GM21367 (cell line): ENCODE measurements at regions not wholly inside any gene's neighbourhood (a gene's known extent, or its start where the extent isn't known, plus 50 kb on each side); places are given as distances from the start of the nearest gene placed in this dataset.
"Not testable (repeated sequence)": the region's sequence is repeated elsewhere in the genome, so short reads cannot be mapped to it uniquely, and the experiment has no call there.

Experiments used
- ATAC-seq: cut with Tn5 transposase; IDR thresholded peaks from one replicate; pipeline ENCODE4 v1.9.1; 2021; ENCODE audit not compliant: unreplicated experiment

DNA sequence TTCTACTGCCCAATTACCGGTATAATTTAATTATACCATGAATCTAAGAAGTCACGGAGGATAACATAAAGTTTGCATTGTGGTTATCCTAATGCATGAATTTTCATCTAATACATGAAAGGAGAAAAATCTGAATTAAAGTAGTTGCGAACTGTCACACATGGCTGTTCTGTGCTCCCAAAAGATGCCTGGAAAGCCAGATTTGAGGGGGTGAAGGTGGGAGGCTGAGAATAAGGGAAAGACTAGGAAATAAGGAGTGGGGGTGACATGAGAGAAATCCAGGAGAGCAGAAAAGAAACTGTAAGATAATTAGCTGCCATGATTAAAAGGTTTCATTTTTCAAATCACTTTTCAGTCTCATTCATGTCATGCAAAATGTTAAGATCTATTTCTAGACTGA is 1582.7 kb downstream of the STIM2 start:
- no peak for ATAC-seq

- ATAC-seq = no peak
Measured at GRCh38 chr4:28443801-28444412, 1583.3 kb downstream of the STIM2 start.

- ATAC-seq = no peak
Measured at GRCh38 chr4:28444886-28445496, 1584.3 kb downstream of the STIM2 start.

DNA sequence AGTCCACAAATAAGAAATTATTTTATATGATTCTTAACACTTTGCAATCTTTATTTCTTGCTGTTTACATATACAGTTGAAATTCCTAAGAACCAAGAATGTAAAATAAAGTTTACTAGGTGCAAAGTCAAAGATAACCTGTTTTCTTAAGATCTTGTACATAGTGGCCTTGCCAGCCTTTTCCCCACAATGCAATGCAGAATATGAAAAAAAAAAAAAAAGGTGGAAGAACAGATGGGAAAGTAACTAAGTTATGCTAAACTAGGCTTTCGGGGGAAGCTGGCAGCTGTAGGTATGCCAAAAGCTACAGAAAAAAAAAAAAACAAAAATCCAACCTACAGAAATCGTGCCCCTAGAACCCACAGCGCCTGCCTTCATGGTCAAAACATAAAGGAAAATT is 1588.4 kb downstream of the STIM2 start:
- ATAC-seq = no peak

- ATAC-seq = no peak
Measured at GRCh38 chr4:28451346-28451745, 1590.7 kb downstream of the STIM2 start.

- no peak for ATAC-seq
Measured at GRCh38 chr4:28462766-28463700, 1602.4 kb downstream of the STIM2 start.

DNA sequence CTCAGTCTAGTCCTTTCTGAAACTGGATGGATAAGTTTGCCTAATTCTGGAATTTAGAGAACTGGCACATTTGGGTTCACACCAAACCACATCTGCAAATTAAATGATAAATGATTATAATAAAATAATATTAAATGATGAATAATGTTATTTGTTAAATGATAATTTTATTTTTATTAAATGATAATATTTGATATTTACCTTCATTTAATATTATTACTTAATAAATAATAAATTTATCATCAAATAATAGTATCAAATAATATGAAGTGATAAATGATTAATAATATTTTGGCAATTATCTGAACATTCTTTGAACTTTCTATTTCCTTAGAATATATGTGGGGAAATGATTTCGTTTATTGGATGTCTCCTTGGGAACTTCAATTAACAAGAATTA is 1604.2 kb downstream of the STIM2 start:
- no peak for ATAC-seq

- not testable (repeated sequence) for ATAC-seq
Measured at GRCh38 chr4:28466886-28467285, 1606.2 kb downstream of the STIM2 start.

DNA sequence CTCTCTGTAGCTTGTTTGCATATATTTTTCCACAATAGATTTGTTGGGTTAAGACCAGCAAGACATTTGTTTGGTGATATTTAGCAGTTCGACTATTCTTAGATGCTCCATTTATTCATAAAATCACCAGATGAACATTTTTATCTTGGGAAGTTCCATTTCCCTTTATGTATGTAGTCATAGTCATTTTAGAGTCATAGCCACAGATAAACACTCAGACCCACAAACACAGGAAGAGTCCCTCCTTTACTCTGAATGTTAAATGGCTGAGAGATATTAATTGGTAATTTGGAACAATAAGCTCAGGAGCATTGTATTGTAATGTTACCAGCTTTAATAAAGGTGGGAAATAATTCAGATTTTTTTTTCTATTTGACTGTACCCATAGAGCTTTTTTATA is 1608.7 kb downstream of the STIM2 start:
- no peak for ATAC-seq

DNA sequence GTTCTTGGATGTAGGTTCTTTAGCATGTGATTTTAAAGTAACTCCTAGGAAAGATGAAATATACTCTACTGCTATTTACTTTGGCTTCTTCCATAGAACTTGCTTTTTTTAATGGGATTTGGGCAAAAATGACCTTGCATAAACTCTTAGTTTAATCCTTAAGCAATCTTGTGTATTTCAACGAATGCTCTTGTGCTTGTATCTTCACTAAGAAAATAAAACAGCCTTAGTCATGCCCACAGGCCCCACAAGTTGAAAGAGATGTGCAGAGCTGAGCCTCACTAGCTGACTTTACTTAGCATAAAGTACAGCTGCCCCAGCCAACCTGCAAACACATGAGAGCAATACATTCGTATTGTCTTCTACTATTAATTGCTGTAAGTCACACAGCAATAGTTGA is 1609.2 kb downstream of the STIM2 start:
- ATAC-seq = no peak

- ATAC-seq = no peak
Measured at GRCh38 chr4:28475381-28475780, 1614.7 kb downstream of the STIM2 start.

GRCh38 chr4:28479666-28480065 is 1619.0 kb downstream of the STIM2 start:
- ATAC-seq = no peak

DNA sequence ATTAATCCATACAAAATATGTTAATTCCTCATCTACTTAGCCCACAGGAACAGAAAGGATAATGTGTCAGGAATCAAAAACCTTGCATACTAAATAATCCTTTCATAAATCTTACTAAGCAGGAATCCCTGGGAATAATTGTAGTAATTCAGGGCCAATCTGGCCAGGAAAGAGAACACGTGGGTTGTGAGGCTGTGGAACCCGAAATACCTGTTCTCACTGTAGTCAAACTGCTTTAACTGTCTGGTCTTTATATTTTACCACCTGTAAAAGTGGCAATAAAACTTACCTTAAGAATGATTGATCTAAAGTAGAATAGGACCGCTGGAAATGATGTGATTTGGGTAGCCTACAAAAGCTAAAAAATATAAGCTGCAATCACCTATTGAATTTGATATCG is 1620.9 kb downstream of the STIM2 start:
- ATAC-seq = no peak

DNA sequence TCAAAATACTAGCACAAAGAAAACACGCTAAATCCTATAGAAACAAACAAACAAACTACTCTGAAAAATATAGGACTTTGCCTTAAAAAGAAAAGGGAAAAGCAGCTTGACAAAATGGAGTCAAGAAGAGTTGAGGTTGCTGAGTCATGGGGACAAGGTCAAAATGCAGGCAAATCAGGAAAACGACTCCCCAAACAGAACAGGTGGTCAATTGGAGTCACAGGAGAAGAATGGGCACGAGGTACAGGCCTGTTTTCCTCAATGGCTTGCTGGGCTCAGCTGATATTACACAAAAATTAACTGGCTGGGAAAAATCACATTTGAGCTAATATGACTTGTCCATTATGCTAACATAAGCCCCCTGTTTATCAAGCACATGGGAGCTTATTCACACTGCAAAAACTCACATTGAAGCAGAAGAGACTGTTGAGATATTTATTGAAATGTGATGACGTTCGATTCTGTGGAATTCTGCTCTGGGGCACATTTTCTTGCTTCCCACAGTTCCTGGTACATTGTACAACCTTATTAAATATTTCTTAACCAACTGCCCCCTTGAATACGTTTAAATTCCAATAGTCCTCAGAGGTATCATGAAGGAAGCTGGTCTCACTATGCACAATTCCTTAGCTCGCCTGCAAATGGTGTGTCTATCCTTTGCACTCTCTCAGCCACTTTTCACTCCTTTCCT is 1622.1 kb downstream of the STIM2 start:
- ATAC-seq = no peak

- no peak for ATAC-seq
Measured at GRCh38 chr4:28488021-28488420, 1627.4 kb downstream of the STIM2 start.

DNA sequence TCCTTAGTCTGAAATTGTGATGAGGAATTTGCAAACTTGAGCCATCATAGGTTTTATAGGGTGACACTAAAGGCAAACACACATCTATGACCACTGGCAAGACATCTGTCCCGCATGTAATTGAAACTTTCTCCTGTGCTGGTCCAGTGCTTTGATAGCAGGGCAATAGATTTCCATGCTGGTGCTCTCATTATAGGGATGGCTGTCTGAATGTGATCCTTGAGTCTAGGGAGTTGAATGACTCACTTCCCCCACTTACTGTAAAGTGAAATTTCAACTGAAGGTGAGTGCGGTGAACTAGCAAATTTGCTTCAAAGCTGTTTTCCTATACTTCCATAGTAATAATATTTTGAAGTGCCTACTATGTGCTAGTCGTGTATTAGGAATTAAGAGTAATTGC is 1630.0 kb downstream of the STIM2 start:
- no peak for ATAC-seq

DNA sequence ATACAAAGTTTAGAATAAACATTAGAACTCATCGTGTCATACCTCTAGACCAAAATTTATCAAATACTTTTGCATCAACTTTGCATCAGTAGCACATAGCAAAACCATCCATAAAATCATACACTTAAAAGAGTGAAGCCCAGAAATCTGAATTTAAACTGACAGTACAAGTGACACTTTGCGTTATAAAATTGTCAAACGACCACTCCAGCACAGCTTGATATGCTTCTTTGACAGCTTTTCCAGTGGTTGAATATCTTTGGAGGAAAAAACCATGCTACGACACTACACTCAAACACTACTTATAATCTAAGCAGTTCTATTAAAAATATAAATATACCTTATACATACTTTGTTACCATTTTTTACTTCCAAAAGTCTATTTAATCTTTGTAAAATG is 1644.4 kb downstream of the STIM2 start:
- no peak for ATAC-seq

GRCh38 chr4:28508636-28509035 is 1648.0 kb downstream of the STIM2 start:
- no peak for ATAC-seq

- not testable (repeated sequence) for ATAC-seq
Measured at GRCh38 chr4:28514766-28515165, 1654.1 kb downstream of the STIM2 start.

GRCh38 chr4:28518561-28519165 is 1658.0 kb downstream of the STIM2 start:
- ATAC-seq = no peak

DNA sequence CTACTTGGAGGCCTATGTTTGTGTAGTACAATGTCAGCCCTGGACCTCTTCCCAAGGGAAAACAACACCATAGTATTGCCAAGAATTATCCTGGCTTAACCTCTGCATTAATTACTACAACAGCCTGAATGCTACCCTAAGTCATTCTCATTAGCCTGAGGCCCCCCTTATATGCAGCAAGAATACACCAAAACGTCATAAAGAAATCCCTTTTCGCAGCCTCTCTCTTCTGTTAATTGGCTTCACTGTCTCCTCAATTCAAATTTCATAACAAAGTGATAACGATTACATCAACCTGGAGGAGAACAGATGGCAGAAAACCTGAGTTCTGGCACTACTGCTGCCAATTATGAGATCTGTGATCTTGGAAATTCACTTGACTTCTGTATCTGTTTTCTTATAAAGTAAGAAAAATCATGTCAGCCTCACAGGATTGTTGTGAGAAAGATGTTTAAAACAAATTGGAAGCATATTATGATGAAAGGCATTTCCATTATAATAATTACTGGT is 1663.1 kb downstream of the STIM2 start:
- no peak for ATAC-seq
